BLaER1 (cell line): ENCODE measurements at regions not wholly inside any gene's neighbourhood (a gene's known extent, or its start where the extent isn't known, plus 50 kb on each side); places are given as distances from the start of the nearest gene placed in this dataset.

ENCODE experiments used
- H3K27ac ChIP-seq: shearing (Covaris generic); formaldehyde crosslinking; 2 replicates; pipeline ENCODE4 v1.8.1; 2022
- H3K27me3 ChIP-seq: shearing (Covaris generic); formaldehyde crosslinking; 2 replicates; pipeline ENCODE4 v1.8.1; 2022
- H3K36me3 ChIP-seq: shearing (Covaris generic); formaldehyde crosslinking; 2 replicates; pipeline ENCODE4 v1.8.1; 2022
- H3K4me1 ChIP-seq: shearing (Covaris generic); formaldehyde crosslinking; 2 replicates; pipeline ENCODE4 v1.8.1; 2022
- H3K4me2 ChIP-seq: shearing (Covaris generic); formaldehyde crosslinking; 2 replicates; pipeline ENCODE4 v1.8.1; 2022
- H3K4me3 ChIP-seq: shearing (Covaris generic); formaldehyde crosslinking; 2 replicates; pipeline ENCODE4 v1.8.1; 2022
- H3K9ac ChIP-seq: shearing (Covaris generic); formaldehyde crosslinking; 2 replicates; pipeline ENCODE4 v1.8.1; 2022
- H3K9me3 ChIP-seq: shearing (Covaris generic); formaldehyde crosslinking; 2 replicates; pipeline ENCODE4 v1.8.1; 2022
- H4K20me1 ChIP-seq: shearing (Covaris generic); formaldehyde crosslinking; 2 replicates; pipeline ENCODE4 v1.8.1; 2022
- Cebpa-rat ChIP-seq: shearing (Covaris generic); IDR thresholded peaks from 2 replicates; pipeline ENCODE4 v1.8.1; 2022

DNA sequence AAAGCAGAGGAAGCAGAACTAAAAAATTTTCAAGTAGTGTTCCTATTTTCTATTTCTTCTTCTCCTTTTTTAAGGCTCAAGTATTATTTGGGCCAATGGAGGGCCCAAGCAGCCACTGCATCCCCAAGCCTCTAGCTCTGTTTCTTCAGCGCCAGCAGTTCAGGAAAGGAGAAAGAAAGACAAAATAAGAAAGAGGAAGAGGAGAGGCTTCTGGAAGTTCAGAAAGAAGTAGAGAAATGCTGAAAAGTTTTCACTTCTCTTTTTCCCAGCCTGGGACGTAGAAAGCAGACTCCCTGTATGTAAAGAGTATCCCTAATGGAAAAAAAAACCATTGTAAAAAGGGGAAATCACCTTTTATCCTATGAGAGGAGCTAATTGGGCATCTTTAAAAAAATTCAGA, 165.5 kb upstream of the KLF12 start:
- H3K36me3 ChIP-seq, result no peaks in the 10 kb centered on the region
- H3K9me3 ChIP-seq, result no peaks in the 10 kb centered on the region
- no peaks in the 10 kb centered on the region for H3K4me1 ChIP-seq
- H3K27ac ChIP-seq, result no peak overlapping the region
- no peaks in the 10 kb centered on the region for H3K27me3 ChIP-seq
- no peaks in the 10 kb centered on the region for H4K20me1 ChIP-seq
- H3K4me2 ChIP-seq, result no peak overlapping the region
- no peak for TF ChIP-seq Cebpa-rat
- H3K4me3 ChIP-seq, result no peak overlapping the region
- H3K9ac ChIP-seq, result no peak overlapping the region

DNA sequence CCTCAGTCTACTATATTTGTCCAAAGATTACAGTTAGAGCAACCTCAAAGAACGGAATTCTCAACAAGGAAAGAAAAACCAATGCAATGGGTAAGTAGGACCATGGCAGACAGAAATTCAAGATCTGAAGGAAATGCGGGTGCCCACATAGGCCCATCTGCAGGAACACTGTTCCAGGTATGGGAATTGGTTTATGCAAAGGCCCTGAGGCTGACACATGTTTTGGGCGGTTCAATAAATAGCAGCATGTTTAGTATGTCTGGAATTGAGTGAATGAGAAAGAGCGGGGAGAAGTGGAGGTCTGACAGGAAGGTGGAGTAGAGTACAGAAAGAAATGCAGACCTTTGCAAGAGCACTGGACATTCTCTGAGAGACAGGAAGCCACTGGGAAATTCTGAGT, 164.7 kb upstream of the KLF12 start:
- no peaks in the 10 kb centered on the region for H3K9me3 ChIP-seq
- no peak for TF ChIP-seq Cebpa-rat

GRCh38 chr13:74289861-74290773, 155.9 kb upstream of the KLF12 start:
- peak overlapping the region; percentile 31 for H3K4me2 ChIP-seq
- TF ChIP-seq Cebpa-rat, result no peak
- no peak overlapping the region for H3K27ac ChIP-seq
- peaks cover 30% of the 10 kb centered on the region for H3K4me1 ChIP-seq
- H4K20me1 ChIP-seq, result no peaks in the 10 kb centered on the region
- H3K4me3 ChIP-seq, result no peak overlapping the region
- no peaks in the 10 kb centered on the region for H3K27me3 ChIP-seq
- H3K9ac ChIP-seq, result no peak overlapping the region
- no peaks in the 10 kb centered on the region for H3K36me3 ChIP-seq
- H3K9me3 ChIP-seq, result no peaks in the 10 kb centered on the region

More for the DNA sequence above, 164.7 kb upstream of the KLF12 start:
- Histone ChIP-seq H3K27me3 (no peaks in the 10 kb centered on the region), H4K20me1 (no peaks in the 10 kb centered on the region), H3K4me2 (no peak overlapping the region), H3K36me3 (no peaks in the 10 kb centered on the region), H3K4me1 (no peaks in the 10 kb centered on the region), H3K9ac (no peak overlapping the region), H3K27ac (no peak overlapping the region), H3K4me3 (no peak overlapping the region)

DNA sequence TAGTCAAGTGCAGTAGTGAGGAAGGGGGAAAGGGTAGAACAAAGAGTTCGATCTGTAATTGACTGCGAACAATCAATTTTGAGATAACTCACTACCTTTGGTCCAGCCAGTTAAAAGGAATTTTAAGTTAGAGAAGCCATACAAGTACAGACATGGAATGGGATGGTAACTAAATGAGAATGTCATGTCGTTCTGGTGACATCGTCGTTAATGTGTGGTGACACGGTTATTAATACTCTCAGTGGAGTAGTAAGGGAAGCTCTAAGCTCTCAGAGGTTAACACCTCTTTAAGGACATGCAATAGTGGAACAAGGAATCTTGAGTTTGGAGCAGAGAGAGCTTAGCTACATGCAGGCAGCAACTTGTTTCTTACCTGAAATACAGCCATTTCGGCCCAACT, 154.9 kb upstream of the KLF12 start:
- H3K4me3 ChIP-seq, result no peak overlapping the region
- no peak for TF ChIP-seq Cebpa-rat
- no peaks in the 10 kb centered on the region for H3K9me3 ChIP-seq
- H3K36me3 ChIP-seq, result no peaks in the 10 kb centered on the region
- peak overlapping the region; percentile 71; the same call in 1 of the 2 replicates for H3K4me2 ChIP-seq
- H3K4me1 ChIP-seq, result peaks cover 30% of the 10 kb centered on the region
- no peaks in the 10 kb centered on the region for H3K27me3 ChIP-seq
- no peak overlapping the region for H3K27ac ChIP-seq
- H4K20me1 ChIP-seq, result no peaks in the 10 kb centered on the region
- H3K9ac ChIP-seq, result no peak overlapping the region

DNA sequence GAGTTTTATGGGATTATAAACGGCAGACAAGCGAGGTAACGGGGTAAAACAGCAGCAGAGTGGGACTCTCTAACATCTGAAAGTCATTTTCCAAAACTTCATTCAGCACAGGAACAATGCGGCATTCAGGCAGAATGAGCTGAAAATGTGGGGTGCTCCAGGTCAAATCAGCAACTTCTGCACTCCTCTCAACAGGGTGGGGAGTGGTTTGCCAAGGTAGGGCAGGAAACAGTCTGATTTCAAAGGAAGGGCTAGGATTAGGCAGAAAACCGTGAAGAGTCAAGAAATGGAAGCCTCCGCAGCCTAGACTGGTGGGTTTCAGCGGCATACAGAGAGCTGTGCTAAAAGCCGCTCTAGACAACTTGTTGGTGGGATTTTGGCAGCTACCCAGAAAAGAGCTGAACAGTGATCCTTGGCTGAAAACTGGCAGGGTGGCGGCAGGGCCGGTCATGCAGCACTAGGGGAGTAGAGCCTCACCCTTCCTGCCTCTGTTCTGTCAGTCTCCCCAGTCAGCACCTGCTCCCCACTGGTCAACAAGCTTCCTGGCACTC, 154.2 kb upstream of the KLF12 start:
- 0 out of 2 replicates have a peak overlapping the region, but pooled peaks have one; percentile 12 for H3K4me3 ChIP-seq
- H3K27me3 ChIP-seq, result no peaks in the 10 kb centered on the region
- H3K36me3 ChIP-seq, result no peaks in the 10 kb centered on the region
- no peak overlapping the region for H3K27ac ChIP-seq
- no peaks in the 10 kb centered on the region for H4K20me1 ChIP-seq
- peaks cover 30% of the 10 kb centered on the region for H3K4me1 ChIP-seq
- peak overlapping the region; percentile 71 for H3K4me2 ChIP-seq
- TF ChIP-seq Cebpa-rat, result no peak
- H3K9ac ChIP-seq, result no peak overlapping the region
- no peaks in the 10 kb centered on the region for H3K9me3 ChIP-seq

- no peak overlapping the region for H3K27ac ChIP-seq
- H3K36me3 ChIP-seq, result no peaks in the 10 kb centered on the region
- TF ChIP-seq Cebpa-rat, result no peak
- no peaks in the 10 kb centered on the region for H3K27me3 ChIP-seq
- H3K9me3 ChIP-seq, result no peaks in the 10 kb centered on the region
- H4K20me1 ChIP-seq, result no peaks in the 10 kb centered on the region
- 0 out of 2 replicates have a peak overlapping the region, but pooled peaks have one; percentile 12 for H3K4me3 ChIP-seq
- H3K4me2 ChIP-seq, result peak overlapping the region; percentile 71
- H3K4me1 ChIP-seq, result peaks cover 30% of the 10 kb centered on the region
- H3K9ac ChIP-seq, result no peak overlapping the region
Measured at GRCh38 chr13:74287724-74288169, 153.5 kb upstream of the KLF12 start.

DNA sequence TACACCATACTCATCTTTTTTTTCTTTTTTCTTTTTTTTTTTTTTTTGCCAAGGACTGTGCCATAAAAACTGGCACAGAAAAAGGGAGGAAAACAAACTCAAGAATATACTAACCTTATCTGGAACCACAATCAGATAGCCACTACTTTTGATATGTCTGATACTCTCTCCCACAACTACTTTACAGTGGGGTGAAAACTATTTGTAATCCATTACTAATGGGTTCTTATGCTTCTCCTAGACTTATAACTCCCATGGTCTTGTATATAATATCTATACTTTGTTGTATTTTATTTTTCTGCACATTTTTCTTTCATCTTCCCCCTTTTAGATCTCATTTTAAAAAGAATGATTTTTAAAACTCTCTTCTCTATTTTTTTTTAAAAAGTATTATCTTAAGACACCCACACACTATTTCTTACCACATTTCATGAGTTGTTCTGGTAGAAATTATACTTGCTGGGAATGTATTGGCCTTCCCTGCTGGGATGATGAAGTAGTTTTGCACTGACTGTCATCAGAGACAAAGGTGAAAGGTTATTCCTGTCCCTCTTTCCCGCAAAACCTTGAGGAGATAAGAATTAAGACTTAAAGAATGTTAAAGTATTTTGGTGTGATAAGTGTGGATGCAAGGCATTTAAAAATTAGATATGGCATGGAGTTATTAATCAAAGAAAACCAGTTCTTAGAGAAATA, 146.7 kb upstream of the KLF12 start:
- no peak overlapping the region for H3K27ac ChIP-seq
- H3K9me3 ChIP-seq, result no peaks in the 10 kb centered on the region
- H4K20me1 ChIP-seq, result no peaks in the 10 kb centered on the region
- H3K4me1 ChIP-seq, result no peaks in the 10 kb centered on the region
- no peaks in the 10 kb centered on the region for H3K27me3 ChIP-seq
- H3K36me3 ChIP-seq, result no peaks in the 10 kb centered on the region
- TF ChIP-seq Cebpa-rat, result no peak
- H3K4me3 ChIP-seq, result no peak overlapping the region
- H3K9ac ChIP-seq, result no peak overlapping the region
- no peak overlapping the region for H3K4me2 ChIP-seq

DNA sequence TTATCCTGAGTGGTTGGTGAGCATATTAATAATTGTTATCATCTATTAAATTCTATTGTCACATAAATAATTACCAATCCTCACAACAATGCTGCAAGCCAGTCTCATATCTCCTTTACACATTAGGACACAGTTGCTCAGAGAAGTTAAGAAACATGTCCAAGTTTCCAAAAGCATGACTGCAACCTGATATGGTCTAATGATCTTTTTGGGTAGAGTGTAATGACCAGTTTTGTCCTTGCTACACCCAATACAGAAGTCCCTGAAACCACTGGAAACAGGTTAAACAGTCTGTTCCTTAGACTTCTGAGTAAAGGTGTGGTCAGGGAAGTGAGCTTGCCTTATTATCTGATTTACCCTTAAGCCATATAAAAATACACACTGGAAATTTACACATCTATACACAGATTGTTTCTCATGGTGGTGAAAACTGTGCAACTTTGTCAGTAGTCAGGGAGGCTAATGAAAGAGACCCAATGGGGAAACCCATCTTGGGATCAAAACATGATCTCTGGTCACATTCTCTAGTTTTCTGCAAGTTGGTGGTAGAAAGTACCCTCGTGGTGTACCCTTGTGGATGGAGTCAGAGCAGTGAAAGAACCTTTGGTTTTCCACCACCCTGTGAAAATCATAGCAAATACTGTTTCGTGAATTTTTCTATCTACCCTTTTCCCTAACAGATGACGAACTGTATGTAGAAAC, 146.0 kb upstream of the KLF12 start:
- Histone ChIP-seq H3K9ac (no peak overlapping the region), H3K9me3 (no peaks in the 10 kb centered on the region), H3K27me3 (no peaks in the 10 kb centered on the region), H3K4me1 (no peaks in the 10 kb centered on the region), H4K20me1 (no peaks in the 10 kb centered on the region), H3K36me3 (no peaks in the 10 kb centered on the region), H3K4me3 (no peak overlapping the region), H3K4me2 (no peak overlapping the region), H3K27ac (no peak overlapping the region)
- no peak for TF ChIP-seq Cebpa-rat

DNA sequence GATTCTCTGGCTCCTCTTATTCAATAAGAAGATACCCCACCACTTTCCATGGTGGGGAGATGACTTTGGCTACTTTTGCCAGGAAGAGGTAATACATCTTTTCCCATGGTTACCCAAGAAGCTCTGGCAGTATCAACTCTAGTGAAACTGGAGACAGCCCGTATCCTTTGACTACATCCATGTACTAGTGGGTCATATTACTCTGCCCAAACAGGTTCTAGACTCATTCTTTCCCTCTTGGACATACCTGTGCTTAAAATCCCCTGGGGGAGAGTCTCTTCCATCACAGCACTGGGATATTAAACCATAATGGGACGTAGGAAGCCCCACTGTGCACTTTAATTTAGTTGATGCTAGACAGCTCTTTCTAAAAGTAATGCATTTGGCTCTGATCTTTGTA, 144.7 kb upstream of the KLF12 start:
- no peak for TF ChIP-seq Cebpa-rat
- Histone ChIP-seq H3K9me3 (no peaks in the 10 kb centered on the region), H3K9ac (no peak overlapping the region), H3K4me2 (no peak overlapping the region), H3K4me3 (no peak overlapping the region), H4K20me1 (no peaks in the 10 kb centered on the region), H3K27me3 (no peaks in the 10 kb centered on the region), H3K4me1 (peaks cover 4% of the 10 kb centered on the region; the same call in 1 of the 2 replicates), H3K36me3 (no peaks in the 10 kb centered on the region), H3K27ac (no peak overlapping the region)
